ENCODE measurements at regions not wholly inside any gene's neighbourhood (a gene's known extent, or its start where the extent isn't known, plus 50 kb on each side); places are given as distances from the start of the nearest gene placed in this dataset.

GRCh38 chr13:63436325-63436668, 2020.6 kb upstream of the PCDH20 start:
- DNase-seq, result no peak

GRCh38 chr13:63435667-63436324, 2020.1 kb upstream of the PCDH20 start:
- DNase-seq, result no peak

GRCh38 chr13:63433546-63434150, 2018.0 kb upstream of the PCDH20 start:
- no peak for DNase-seq

GRCh38 chr13:63427170-63427569, 2011.5 kb upstream of the PCDH20 start:
- DNase-seq, result no peak

GRCh38 chr13:63425131-63425530, 2009.5 kb upstream of the PCDH20 start:
- DNase-seq, result no peak

GRCh38 chr13:63421123-63421522, 2005.5 kb upstream of the PCDH20 start:
- DNase-seq, result no peak

- DNase-seq, result no peak
Observed at GRCh38 chr13:63420685-63421084, 2005.0 kb upstream of the PCDH20 start.

GRCh38 chr13:63414247-63414646, 1998.6 kb upstream of the PCDH20 start:
- DNase-seq, result no peak

- no peak for DNase-seq
Observed at GRCh38 chr13:63409791-63410351, 1994.2 kb upstream of the PCDH20 start.

GRCh38 chr13:63408331-63409189, 1992.9 kb upstream of the PCDH20 start:
- DNase-seq, result no peak

- DNase-seq, result no peak
Observed at GRCh38 chr13:63403733-63404132, 1988.1 kb upstream of the PCDH20 start.

GRCh38 chr13:63396746-63397145, 1981.1 kb upstream of the PCDH20 start:
- DNase-seq, result no peak

GRCh38 chr13:63393112-63393511, 1977.5 kb upstream of the PCDH20 start:
- DNase-seq, result no peak

GRCh38 chr13:63389756-63390155, 1974.1 kb upstream of the PCDH20 start:
- no peak for DNase-seq

- no peak for DNase-seq
Observed at GRCh38 chr13:63381078-63381859, 1965.6 kb upstream of the PCDH20 start.

GRCh38 chr13:63377986-63378385, 1962.3 kb upstream of the PCDH20 start:
- DNase-seq, result no peak

GRCh38 chr13:63370101-63370500, 1954.5 kb upstream of the PCDH20 start:
- no peak for DNase-seq

GRCh38 chr13:63367522-63368198, 1952.0 kb upstream of the PCDH20 start:
- no peak for DNase-seq

- DNase-seq, result no peak
Observed at GRCh38 chr13:63364159-63364558, 1948.5 kb upstream of the PCDH20 start.

- no peak for DNase-seq
Observed at GRCh38 chr13:63351533-63351932, 1935.9 kb upstream of the PCDH20 start.

GRCh38 chr13:63351081-63351480, 1935.4 kb upstream of the PCDH20 start:
- DNase-seq, result no peak

GRCh38 chr13:63345835-63346234, 1930.2 kb upstream of the PCDH20 start:
- no peak for DNase-seq

All from NCI-H1694 treated with DMSO at 0.1 percent for 48 hours (cell line).